ENCODE measurements at regions not wholly inside any gene's neighbourhood (a gene's known extent, or its start where the extent isn't known, plus 50 kb on each side); places are given as distances from the start of the nearest gene placed in this dataset.

DNA sequence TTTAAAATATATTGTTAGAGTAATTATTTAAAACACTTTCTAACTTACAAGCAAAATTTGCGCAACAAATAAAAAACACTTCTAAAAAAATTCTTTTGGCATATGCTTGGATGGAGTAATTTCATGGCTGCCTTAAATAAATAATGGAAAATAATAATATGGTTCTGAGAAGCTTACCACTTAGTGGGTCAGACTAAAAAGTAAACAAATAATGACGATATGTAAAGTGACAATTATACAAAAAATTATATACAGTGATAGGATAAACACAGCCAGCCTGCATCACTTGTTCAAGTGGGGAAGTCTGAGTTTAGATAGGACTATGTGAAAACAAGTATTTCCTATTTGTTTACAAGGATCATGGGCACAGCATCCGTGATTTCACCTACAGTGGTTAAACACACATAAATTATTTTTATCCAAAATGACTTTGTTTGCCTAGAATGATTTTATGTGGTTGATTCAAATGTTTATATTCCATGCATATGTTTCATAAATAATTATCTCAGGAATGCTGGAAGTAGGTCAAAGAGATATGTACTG, 141.7 kb upstream of the SEMA3D start:
- no peaks in the 10 kb centered on the region for H3K4me1 Mint-ChIP-seq (ENCODE audit: low read depth)
- ChIA-PET POLR2A (no interaction called here), CTCF (no interaction called here)
- DNase-seq: no peak
- H3K36me3 Mint-ChIP-seq: no peaks in the 10 kb centered on the region
- no peaks in the 10 kb centered on the region for H3K27me3 Mint-ChIP-seq
- no peak overlapping the region for H3K4me3 Mint-ChIP-seq
- H3K27ac Mint-ChIP-seq: no peak overlapping the region
- intact Hi-C loops (cut with micrococcal nuclease): no loop called here
- H3K9me3 Mint-ChIP-seq: no peaks in the 10 kb centered on the region

- DNase-seq: no peak
- H3K36me3 Mint-ChIP-seq: no peaks in the 10 kb centered on the region
- H3K4me1 Mint-ChIP-seq (ENCODE audit: low read depth): no peaks in the 10 kb centered on the region
- no peak overlapping the region for H3K27ac Mint-ChIP-seq
- no peak overlapping the region for H3K4me3 Mint-ChIP-seq
- POLR2A ChIA-PET: no interaction called here
- H3K27me3 Mint-ChIP-seq: no peaks in the 10 kb centered on the region
- intact Hi-C loops (cut with micrococcal nuclease): no loop called here
- peaks cover 4% of the 10 kb centered on the region for H3K9me3 Mint-ChIP-seq
- CTCF ChIA-PET: no interaction called here
Measured at GRCh38 chr7:85324145-85324799, 137.4 kb upstream of the SEMA3D start.

DNA sequence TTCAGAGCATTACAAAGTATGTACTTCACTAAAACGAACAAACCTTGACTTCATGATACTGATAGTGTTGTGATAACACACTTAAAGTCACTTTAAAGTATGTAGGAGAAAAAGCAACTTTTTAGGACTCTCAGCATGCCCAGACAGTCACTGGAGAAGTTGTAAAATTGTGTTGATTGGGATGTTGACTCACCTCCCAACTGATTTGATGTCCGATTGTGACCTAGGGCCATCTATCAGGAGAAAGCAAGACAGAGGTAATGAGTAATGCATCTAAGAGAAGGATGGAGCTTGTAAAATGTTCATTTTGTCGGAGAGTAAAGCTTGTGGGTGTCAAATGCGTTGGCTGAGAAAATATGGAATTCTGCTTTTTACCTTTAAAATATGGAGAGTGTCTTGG, 135.4 kb upstream of the SEMA3D start:
- Mint-ChIP-seq H3K4me3 (no peak overlapping the region), H3K4me1 (ENCODE audit: low read depth) (no peaks in the 10 kb centered on the region), H3K27ac (no peak overlapping the region), H3K27me3 (no peaks in the 10 kb centered on the region), H3K36me3 (no peaks in the 10 kb centered on the region), H3K9me3 (peaks cover 4% of the 10 kb centered on the region)
- intact Hi-C loops (cut with micrococcal nuclease): no loop called here
- no peak for DNase-seq
- POLR2A ChIA-PET: no interaction called here
- CTCF ChIA-PET: no interaction called here

GRCh38 chr7:85320699-85321476, 134.0 kb upstream of the SEMA3D start:
- H3K36me3 Mint-ChIP-seq: no peaks in the 10 kb centered on the region
- no peaks in the 10 kb centered on the region for H3K4me1 Mint-ChIP-seq (ENCODE audit: low read depth)
- ChIA-PET CTCF (no interaction called here), POLR2A (no interaction called here)
- no peak overlapping the region for H3K4me3 Mint-ChIP-seq
- DNase-seq: no peak
- no peaks in the 10 kb centered on the region for H3K27me3 Mint-ChIP-seq
- peaks cover 4% of the 10 kb centered on the region for H3K9me3 Mint-ChIP-seq
- intact Hi-C loops (cut with micrococcal nuclease): no loop called here
- H3K27ac Mint-ChIP-seq: no peak overlapping the region

GRCh38 chr7:85316489-85316888, 129.6 kb upstream of the SEMA3D start:
- Mint-ChIP-seq H3K27me3 (no peaks in the 10 kb centered on the region), H3K9me3 (peaks cover 2% of the 10 kb centered on the region), H3K4me1 (ENCODE audit: low read depth) (no peaks in the 10 kb centered on the region), H3K4me3 (no peak overlapping the region), H3K36me3 (no peaks in the 10 kb centered on the region), H3K27ac (no peak overlapping the region)
- ChIA-PET POLR2A (no interaction called here), CTCF (no interaction called here)
- intact Hi-C loops (cut with micrococcal nuclease): no loop called here
- DNase-seq: no peak

DNA sequence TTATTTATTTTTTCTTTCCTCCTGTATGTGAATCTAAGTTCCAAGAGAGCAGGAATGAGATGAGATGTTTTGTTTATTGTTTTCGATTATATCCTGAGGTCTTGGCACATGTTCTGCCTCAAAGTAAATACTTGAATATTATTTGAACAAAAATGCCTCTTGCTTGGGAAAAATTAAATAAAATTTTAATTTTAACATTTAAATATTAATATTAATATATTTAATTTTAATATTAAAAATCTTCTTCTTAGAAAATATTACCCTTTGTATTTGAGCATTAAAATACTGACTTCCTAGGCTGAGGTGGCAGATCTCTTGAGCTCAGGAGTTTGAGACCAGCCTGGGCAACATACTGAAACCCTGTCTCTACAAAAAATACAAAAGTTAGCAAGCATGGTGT, 123.4 kb upstream of the SEMA3D start:
- CTCF ChIA-PET: no interaction called here
- Mint-ChIP-seq H3K9me3 (peaks cover 9% of the 10 kb centered on the region), H3K36me3 (no peaks in the 10 kb centered on the region)

GRCh38 chr7:85306115-85306514, 119.3 kb upstream of the SEMA3D start:
- no peak overlapping the region for H3K27ac Mint-ChIP-seq
- POLR2A ChIA-PET: no interaction called here

More for the DNA sequence above, 123.4 kb upstream of the SEMA3D start:
- Mint-ChIP-seq H3K27ac (no peak overlapping the region), H3K27me3 (no peaks in the 10 kb centered on the region), H3K4me3 (no peak overlapping the region), H3K4me1 (ENCODE audit: low read depth) (no peaks in the 10 kb centered on the region)
- DNase-seq: no peak
- intact Hi-C loops (cut with micrococcal nuclease): no loop called here
- POLR2A ChIA-PET: no interaction called here

DNA sequence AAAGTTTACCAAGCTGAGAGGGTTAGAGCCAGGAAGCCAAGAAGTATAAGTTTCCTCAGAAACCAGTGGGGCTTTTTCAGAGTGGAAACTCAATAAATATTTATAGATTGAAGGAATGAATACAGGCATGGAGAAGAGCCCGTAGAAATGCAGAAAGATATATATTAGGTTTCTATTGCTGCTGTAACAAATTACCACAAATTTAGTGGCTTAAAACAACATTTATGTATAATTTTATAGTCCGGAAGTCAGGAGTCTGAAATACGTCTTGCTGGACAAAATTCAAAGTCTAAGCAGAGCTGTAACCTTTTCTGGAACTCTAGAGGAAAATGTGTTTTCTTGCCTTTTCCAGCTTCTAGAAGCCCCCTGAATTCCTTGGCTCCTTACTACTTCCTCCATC, 107.3 kb upstream of the SEMA3D start:
- no peak overlapping the region for H3K27ac Mint-ChIP-seq
- H3K27me3 Mint-ChIP-seq: no peaks in the 10 kb centered on the region

More at GRCh38 chr7:85306115-85306514, 119.3 kb upstream of the SEMA3D start:
- Mint-ChIP-seq H3K9me3 (peaks cover 4% of the 10 kb centered on the region), H3K27me3 (no peaks in the 10 kb centered on the region), H3K4me3 (no peak overlapping the region), H3K4me1 (ENCODE audit: low read depth) (no peaks in the 10 kb centered on the region), H3K36me3 (no peaks in the 10 kb centered on the region)
- CTCF ChIA-PET: no interaction called here
- no peak for DNase-seq
- intact Hi-C loops (cut with micrococcal nuclease): no loop called here

DNA sequence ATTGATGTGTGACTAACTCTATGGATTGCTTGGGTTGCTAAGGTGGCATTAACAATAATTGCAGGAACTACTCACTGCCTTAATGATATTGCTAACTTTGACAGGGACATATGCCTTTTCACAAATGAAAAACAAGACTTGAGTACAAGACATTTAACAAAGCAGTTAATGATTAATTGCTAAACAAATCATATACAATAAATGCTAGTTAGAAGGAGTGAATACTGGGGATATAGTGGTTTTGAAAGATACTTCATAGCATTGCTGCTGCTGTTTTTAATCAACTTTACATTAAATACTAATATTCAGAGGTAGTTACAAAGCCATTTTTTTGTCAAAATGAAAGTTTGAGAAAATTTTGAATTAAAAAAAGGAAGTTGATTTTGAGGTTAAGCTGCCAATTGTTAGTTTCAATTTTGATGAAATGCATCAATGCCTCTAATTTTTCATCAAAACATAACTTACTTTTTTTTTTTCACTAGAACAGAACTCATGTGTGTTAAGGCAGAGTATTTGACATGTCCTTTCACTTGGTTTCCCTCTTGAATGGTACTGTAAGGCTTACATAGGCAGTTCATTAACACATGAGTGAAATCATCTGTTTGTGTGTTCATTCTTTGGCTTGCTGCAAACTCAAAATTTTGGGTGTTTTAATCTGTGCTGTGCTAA, 106.2 kb upstream of the SEMA3D start:
- Mint-ChIP-seq H3K27ac (no peak overlapping the region), H3K4me1 (ENCODE audit: low read depth) (no peaks in the 10 kb centered on the region), H3K9me3 (peaks cover 6% of the 10 kb centered on the region), H3K36me3 (no peaks in the 10 kb centered on the region), H3K4me3 (no peak overlapping the region), H3K27me3 (no peaks in the 10 kb centered on the region)
- POLR2A ChIA-PET: no interaction called here
- DNase-seq: no peak
- CTCF ChIA-PET: no interaction called here
- intact Hi-C loops (cut with micrococcal nuclease): no loop called here

More for the DNA sequence above, 107.3 kb upstream of the SEMA3D start:
- Mint-ChIP-seq H3K4me1 (ENCODE audit: low read depth) (no peaks in the 10 kb centered on the region), H3K4me3 (no peak overlapping the region), H3K36me3 (no peaks in the 10 kb centered on the region), H3K9me3 (peaks cover 6% of the 10 kb centered on the region)
- intact Hi-C loops (cut with micrococcal nuclease): no loop called here
- no peak for DNase-seq
- CTCF ChIA-PET: no interaction called here
- POLR2A ChIA-PET: no interaction called here

DNA sequence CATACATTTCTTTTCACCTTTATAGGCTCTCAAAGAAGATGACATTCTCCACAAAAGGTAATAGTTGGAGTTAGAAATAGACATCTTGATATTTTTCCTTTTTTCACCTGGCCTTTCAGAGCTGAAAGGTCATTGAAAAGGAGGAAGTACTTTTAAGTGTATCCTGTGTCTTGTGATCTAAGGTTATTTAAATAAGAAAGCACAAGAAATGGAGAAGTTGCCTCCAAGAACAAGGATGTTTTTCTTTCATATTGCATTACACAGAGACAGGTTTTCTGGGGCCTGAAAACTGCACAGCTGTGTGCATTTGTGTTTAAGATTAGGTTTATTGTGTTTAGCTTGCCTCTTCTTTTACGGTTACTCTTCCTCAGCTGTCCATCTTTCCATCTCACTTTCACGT, 103.4 kb upstream of the SEMA3D start:
- H3K4me1 Mint-ChIP-seq (ENCODE audit: low read depth): no peaks in the 10 kb centered on the region
- H3K9me3 Mint-ChIP-seq: peaks cover 2% of the 10 kb centered on the region
- H3K27me3 Mint-ChIP-seq: no peaks in the 10 kb centered on the region
- H3K27ac Mint-ChIP-seq: no peak overlapping the region
- no peaks in the 10 kb centered on the region for H3K36me3 Mint-ChIP-seq
- no peak overlapping the region for H3K4me3 Mint-ChIP-seq
- intact Hi-C loops (cut with micrococcal nuclease): no loop called here
- ChIA-PET CTCF (no interaction called here), POLR2A (no interaction called here)
- no peak for DNase-seq

GRCh38 chr7:85289279-85289678, 102.4 kb upstream of the SEMA3D start:
- Mint-ChIP-seq H3K27me3 (no peaks in the 10 kb centered on the region), H3K27ac (no peak overlapping the region), H3K9me3 (peaks cover 2% of the 10 kb centered on the region), H3K4me1 (ENCODE audit: low read depth) (no peaks in the 10 kb centered on the region), H3K4me3 (no peak overlapping the region), H3K36me3 (no peaks in the 10 kb centered on the region)
- CTCF ChIA-PET: no interaction called here
- intact Hi-C loops (cut with micrococcal nuclease): no loop called here
- DNase-seq: no peak
- POLR2A ChIA-PET: no interaction called here

DNA sequence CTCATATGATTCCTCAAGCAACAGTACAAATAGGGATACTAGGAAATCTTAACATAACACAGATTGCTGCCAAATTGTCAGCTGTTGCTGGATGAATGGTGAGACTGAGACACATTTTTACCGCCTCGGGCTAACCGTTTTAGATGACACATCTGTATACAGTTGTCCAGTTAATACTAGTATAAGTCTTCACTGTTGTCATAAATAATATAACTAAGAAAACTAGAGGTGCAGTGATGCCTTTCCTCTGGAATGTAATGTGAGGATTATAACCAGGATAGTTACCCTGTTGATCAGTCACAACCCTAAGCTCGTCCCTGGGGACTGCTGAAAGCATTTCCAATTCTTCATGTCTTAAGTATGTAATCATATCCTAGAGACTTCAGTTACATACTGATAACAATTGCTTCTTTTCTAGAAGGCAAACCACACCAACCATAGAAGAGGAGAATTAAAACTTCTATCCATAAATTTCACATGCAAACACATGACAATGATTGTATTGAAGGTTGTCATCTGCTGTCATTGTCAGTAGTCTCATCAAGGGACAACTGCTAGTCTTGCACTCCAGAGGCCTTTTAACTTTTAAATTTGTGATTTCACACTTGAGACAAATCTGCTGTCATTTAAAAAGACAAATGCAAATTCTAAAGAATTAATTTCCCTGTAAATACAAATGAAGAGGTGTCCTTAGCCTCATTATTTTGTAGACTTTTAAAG, 100.4 kb upstream of the SEMA3D start:
- no peak for DNase-seq
- ChIA-PET CTCF (no interaction called here), POLR2A (no interaction called here)
- Mint-ChIP-seq H3K9me3 (peaks cover 2% of the 10 kb centered on the region), H3K27me3 (no peaks in the 10 kb centered on the region), H3K4me3 (no peak overlapping the region), H3K4me1 (ENCODE audit: low read depth) (no peaks in the 10 kb centered on the region), H3K27ac (no peak overlapping the region), H3K36me3 (no peaks in the 10 kb centered on the region)
- intact Hi-C loops (cut with micrococcal nuclease): no loop called here
